Prostate gland (tissue), 2 donors: ENCODE measurements at regions not wholly inside any gene's neighbourhood (a gene's known extent, or its start where the extent isn't known, plus 50 kb on each side); places are given as distances from the start of the nearest gene placed in this dataset.

Source experiments
- DNase-seq: peaks from one replicate; pipeline ENCODE4 v3.0.0-alpha.2; 2019; ENCODE audit warnings: low spot score
- H3K27ac ChIP-seq, 2 donors: fragments of 200-600 bp; sonication (generic); 2 replicates each; pipeline ENCODE4 v1.5.1; 2017 to 2019
- H3K27me3 ChIP-seq: fragments of 200-600 bp; sonication (generic); replicated peaks from 2 replicates; pipeline ENCODE4 v1.5.1; 2019; ENCODE audit not compliant: insufficient read depth
- H3K36me3 ChIP-seq, 2 donors: fragments of 200-600 bp; sonication (generic); 1 replicate in 1 of 2; 2 replicates in 1 of 2; pipeline versions ENCODE4 v1.5.1 to v1.8.1; 2017 to 2019
- H3K4me1 ChIP-seq: fragments of 200-600 bp; sonication (generic); replicated peaks from 2 replicates; pipeline ENCODE4 v1.5.1; 2019
- H3K4me3 ChIP-seq, 2 donors: fragments of 200-600 bp; sonication (generic); 2 replicates each; pipeline ENCODE4 v1.5.1; 2017 to 2019
- H3K9me3 ChIP-seq: fragments of 200-600 bp; sonication (generic); 2 replicates; pipeline ENCODE4 v1.5.1; 2017
- POLR2A ChIP-seq: fragments of 450-650 bp; IDR thresholded peaks from one replicate; pipeline ENCODE4 v1.6.1; 2016; ENCODE audit warnings: antibody characterized with exemption, mild to moderate bottlenecking
- POLR2AphosphoS5 ChIP-seq: sonication (generic); formaldehyde crosslinking; IDR thresholded peaks from one replicate; pipeline ENCODE4 v1.6.1; 2017; ENCODE audit warnings: antibody characterized with exemption
- WGBS: methylation state at CpG from one replicate; pipeline ENCODE4 v1.1.5; 2018; 5-methylcytosine and 5-hydroxymethylcytosine counted together
- intact Hi-C: fragments of 100-400 bp; cut with DNase I; formaldehyde crosslinking; loops from one replicate; pipeline ENCODE4 v1.14.2; 2022
- TF ChIP-seq, protein P1 (sequence below), 4 experiments: fragments of 200-600 bp in 2 of 4; fragments of 450-650 bp in 2 of 4; sonication (generic) in 2 of 4; IDR thresholded peaks; 1 replicate in 3 of 4; 2 replicates in 1 of 4; pipeline ENCODE4 v1.5.1; 2016 to 2019; ENCODE audit warnings: antibody characterized with exemption in 4 of 4, mild to moderate bottlenecking in 2 of 4, moderate library complexity in 2 of 4

DNA sequence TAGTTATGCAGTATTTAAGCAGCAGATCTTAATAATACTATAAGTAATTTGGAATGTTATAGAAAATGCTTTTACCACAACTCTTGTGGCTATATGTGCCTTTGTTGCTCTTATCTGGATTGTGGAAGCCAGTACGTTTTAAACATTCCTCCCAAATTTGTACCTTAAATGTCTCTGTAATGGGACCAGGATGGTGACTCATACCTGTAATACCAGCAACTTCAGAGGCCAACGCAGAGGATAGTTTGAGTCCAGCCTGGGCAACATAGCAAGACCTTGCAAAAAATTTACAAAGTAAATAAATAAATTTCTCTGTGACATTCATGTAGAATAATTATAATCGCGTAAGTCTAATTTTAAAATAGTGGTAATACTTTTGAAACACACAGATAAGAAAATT lies 283.1 kb downstream of the POM121L12 start:
- H3K36me3 ChIP-seq: no peaks in the 10 kb centered on the region
- TF ChIP-seq POLR2AphosphoS5 (no peak), POLR2A (no peak)
- TF ChIP-seq, protein P1, sequence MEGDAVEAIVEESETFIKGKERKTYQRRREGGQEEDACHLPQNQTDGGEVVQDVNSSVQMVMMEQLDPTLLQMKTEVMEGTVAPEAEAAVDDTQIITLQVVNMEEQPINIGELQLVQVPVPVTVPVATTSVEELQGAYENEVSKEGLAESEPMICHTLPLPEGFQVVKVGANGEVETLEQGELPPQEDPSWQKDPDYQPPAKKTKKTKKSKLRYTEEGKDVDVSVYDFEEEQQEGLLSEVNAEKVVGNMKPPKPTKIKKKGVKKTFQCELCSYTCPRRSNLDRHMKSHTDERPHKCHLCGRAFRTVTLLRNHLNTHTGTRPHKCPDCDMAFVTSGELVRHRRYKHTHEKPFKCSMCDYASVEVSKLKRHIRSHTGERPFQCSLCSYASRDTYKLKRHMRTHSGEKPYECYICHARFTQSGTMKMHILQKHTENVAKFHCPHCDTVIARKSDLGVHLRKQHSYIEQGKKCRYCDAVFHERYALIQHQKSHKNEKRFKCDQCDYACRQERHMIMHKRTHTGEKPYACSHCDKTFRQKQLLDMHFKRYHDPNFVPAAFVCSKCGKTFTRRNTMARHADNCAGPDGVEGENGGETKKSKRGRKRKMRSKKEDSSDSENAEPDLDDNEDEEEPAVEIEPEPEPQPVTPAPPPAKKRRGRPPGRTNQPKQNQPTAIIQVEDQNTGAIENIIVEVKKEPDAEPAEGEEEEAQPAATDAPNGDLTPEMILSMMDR (IDR thresholded peaks at IDR 0.05): no peak
- no peaks in the 10 kb centered on the region for H3K9me3 ChIP-seq
- WGBS: 75% methylated on average over 4 of the region's 4 CpGs
- intact Hi-C loops: no loop called here
- H3K27me3 ChIP-seq: no peaks in the 10 kb centered on the region
- no peak overlapping the region for H3K4me3 ChIP-seq
- no peak for DNase-seq
- H3K4me1 ChIP-seq: no peaks in the 10 kb centered on the region
- no peak overlapping the region for H3K27ac ChIP-seq

DNA sequence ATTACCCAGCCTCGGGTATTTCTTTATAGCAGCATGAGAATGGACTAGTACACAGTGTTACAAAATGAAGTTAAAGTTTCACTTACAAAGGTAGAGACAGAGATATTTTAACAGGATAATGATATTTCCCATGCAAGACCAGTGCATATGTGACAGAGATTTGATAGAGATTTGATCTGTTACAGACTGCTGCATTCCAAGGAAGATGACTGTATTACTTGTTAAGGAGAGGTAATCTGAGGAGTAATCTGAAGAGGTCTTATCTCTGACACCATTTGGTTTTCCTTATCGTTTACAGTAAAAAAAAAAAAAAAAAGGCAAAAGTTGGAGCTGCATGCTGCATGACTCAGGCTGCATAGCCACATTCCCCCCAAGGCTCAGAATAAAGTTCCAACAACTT lies 289.6 kb downstream of the POM121L12 start:
- no peak for DNase-seq
- H3K27ac ChIP-seq: no peak overlapping the region
- 44% methylated on average over 2 of the region's 2 CpGs for WGBS
- TF ChIP-seq POLR2AphosphoS5 (no peak), POLR2A (no peak)
- TF ChIP-seq, protein P1 (IDR thresholded peaks at IDR 0.05): no peak
- no peaks in the 10 kb centered on the region for H3K27me3 ChIP-seq
- no peak overlapping the region for H3K4me3 ChIP-seq
- intact Hi-C loops: no loop called here
- H3K4me1 ChIP-seq: no peaks in the 10 kb centered on the region
- H3K36me3 ChIP-seq: no peaks in the 10 kb centered on the region
- H3K9me3 ChIP-seq: no peaks in the 10 kb centered on the region

DNA sequence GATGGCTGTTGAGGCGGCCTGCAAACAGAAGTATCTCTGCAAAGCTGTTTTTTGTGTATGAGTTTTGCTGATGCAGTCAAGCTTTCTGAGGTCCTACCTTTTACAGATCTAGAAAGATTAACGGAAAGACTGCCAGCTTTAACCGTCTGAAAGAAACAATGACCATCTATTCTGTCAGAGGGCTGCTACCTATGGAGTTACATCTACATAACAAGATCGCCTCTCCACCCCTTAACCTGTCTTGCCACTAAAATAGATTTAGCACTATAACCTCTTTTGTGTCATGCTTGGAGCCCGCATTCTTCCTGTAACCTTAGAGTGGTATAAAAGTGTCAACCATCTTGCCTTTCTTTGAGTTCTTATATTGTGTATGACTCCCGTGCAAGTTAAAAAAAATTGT lies 291.2 kb downstream of the POM121L12 start:
- H3K27me3 ChIP-seq: no peaks in the 10 kb centered on the region
- H3K4me1 ChIP-seq: no peaks in the 10 kb centered on the region
- DNase-seq: no peak
- no peak overlapping the region for H3K4me3 ChIP-seq
- 69% methylated on average over 6 of the region's 6 CpGs for WGBS
- no peaks in the 10 kb centered on the region for H3K36me3 ChIP-seq
- TF ChIP-seq, protein P1 (IDR thresholded peaks at IDR 0.05): no peak
- no peak for TF ChIP-seq POLR2A
- TF ChIP-seq POLR2AphosphoS5: no peak
- no peaks in the 10 kb centered on the region for H3K9me3 ChIP-seq
- intact Hi-C loops: no loop called here
- H3K27ac ChIP-seq: no peak overlapping the region

DNA sequence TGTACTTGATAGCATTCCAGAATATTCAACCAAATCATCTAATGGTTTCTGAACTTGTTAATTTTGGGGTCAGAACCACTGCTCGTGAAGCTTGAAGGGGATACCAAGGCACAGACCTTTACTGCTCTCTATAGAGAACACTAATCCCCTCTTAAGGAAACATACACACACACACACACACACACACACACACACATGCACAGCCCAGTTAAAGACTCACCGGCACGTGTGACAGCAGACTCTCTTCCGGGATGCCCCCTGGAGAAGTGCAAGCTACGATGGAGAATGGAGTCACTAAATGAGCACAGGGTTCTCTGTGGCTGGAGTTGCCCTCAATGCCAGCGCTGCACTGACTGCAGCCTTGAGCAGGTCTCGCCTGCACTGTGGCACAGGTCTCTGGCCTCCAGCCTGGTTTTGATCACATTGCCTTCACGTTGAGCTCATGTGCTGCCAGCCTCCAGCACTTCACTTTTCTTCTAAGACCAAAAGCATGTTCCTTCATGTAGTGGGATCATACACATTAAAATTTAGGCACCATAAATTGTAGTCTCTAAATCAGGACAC lies 300.8 kb downstream of the POM121L12 start:
- WGBS: 77% methylated on average over 8 of the region's 8 CpGs
- H3K9me3 ChIP-seq: no peaks in the 10 kb centered on the region
- H3K27ac ChIP-seq: no peak overlapping the region
- no peaks in the 10 kb centered on the region for H3K36me3 ChIP-seq
- no peaks in the 10 kb centered on the region for H3K4me1 ChIP-seq
- intact Hi-C loops: no loop called here
- no peak overlapping the region for H3K4me3 ChIP-seq
- TF ChIP-seq, protein P1 (IDR thresholded peaks at IDR 0.05): no peak
- no peak for TF ChIP-seq POLR2AphosphoS5
- no peak for TF ChIP-seq POLR2A
- H3K27me3 ChIP-seq: no peaks in the 10 kb centered on the region
- DNase-seq: no peak

DNA sequence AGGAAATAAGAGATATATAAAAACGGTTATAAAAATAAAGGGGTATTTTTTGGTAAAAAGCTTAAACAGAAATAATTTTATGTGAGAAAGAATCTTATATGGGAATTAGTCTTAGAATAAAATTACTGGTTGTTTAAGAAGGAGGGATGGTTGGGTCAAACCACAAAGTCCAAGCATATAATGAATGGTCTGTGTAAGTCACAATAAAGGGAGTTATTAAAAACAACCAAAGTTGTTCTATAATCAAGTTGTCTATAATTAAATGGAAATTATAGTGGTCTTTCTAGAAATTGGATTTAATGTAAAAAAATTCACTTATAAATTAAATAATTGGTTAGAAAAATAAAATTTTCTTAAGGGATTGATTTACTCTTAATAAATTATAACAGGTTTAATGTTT lies 304.8 kb downstream of the POM121L12 start:
- TF ChIP-seq POLR2A (no peak), POLR2AphosphoS5 (no peak)
- TF ChIP-seq, protein P1 (IDR thresholded peaks at IDR 0.05): no peak
- H3K4me3 ChIP-seq: no peak overlapping the region
- no peaks in the 10 kb centered on the region for H3K4me1 ChIP-seq
- 94% methylated on average over 1 of the region's 1 CpG for WGBS
- H3K36me3 ChIP-seq: no peaks in the 10 kb centered on the region
- no peak overlapping the region for H3K27ac ChIP-seq
- intact Hi-C loops: no loop called here
- H3K9me3 ChIP-seq: no peaks in the 10 kb centered on the region
- H3K27me3 ChIP-seq: no peaks in the 10 kb centered on the region
- DNase-seq: no peak
